B cell (primary cell): ENCODE measurements at regions not wholly inside any gene's neighbourhood (a gene's known extent, or its start where the extent isn't known, plus 50 kb on each side); places are given as distances from the start of the nearest gene placed in this dataset.

ENCODE experiments used
- CTCF ChIP-seq: fragments of 200-600 bp; IDR thresholded peaks from one replicate; pipeline ENCODE4 v1.8.0; 2022; ENCODE audit warnings: antibody characterized with exemption, mild to moderate bottlenecking
- EZH2 ChIP-seq: IDR thresholded peaks from 2 replicates; pipeline ENCODE4 v1.6.1; 2012; ENCODE audit warnings: borderline replicate concordance, low read depth, mild to moderate bottlenecking, moderate library complexity, low read length; ENCODE audit not compliant: insufficient read depth, poor library complexity, severe bottlenecking

- TF ChIP-seq CTCF (no peak), EZH2 (no peak)
Observed at GRCh38 chr4:147078875-147079658, 133.4 kb upstream of the TTC29 start.
